Esophagus mucosa (tissue), 1 donor: ENCODE measurements at regions not wholly inside any gene's neighbourhood (a gene's known extent, or its start where the extent isn't known, plus 50 kb on each side); places are given as distances from the start of the nearest gene placed in this dataset.
A peak's percentile ranks its signal among the peaks of the same experiment; 100 is the strongest.

ENCODE experiments used
- ATAC-seq: fragments of 200-7000 bp; cut with Tn5 transposase; one replicate; pipeline ENCODE4 v1.9.1; 2020
- donor health status: DM: yes; HTN: yes; CAD: no.

- no peak for ATAC-seq
Measured at GRCh38 chr21:38165466-38166172, 91.2 kb upstream of the KCNJ15 start.

- ATAC-seq = no peak
Measured at GRCh38 chr21:38166173-38166535, 90.6 kb upstream of the KCNJ15 start.

GRCh38 chr21:38167345-38167744 is 89.4 kb upstream of the KCNJ15 start:
- ATAC-seq = no peak

- peak; percentile 76 for ATAC-seq
Measured at GRCh38 chr21:38170283-38170682, 86.5 kb upstream of the KCNJ15 start.

- ATAC-seq = no peak
Measured at GRCh38 chr21:38170704-38171682, 85.8 kb upstream of the KCNJ15 start.

- peak; percentile 31 for ATAC-seq
Measured at GRCh38 chr21:38171723-38172344, 85.0 kb upstream of the KCNJ15 start.

- ATAC-seq = no peak
Measured at GRCh38 chr21:38173276-38174035, 83.3 kb upstream of the KCNJ15 start.

GRCh38 chr21:38175306-38175705 is 81.5 kb upstream of the KCNJ15 start:
- ATAC-seq = no peak

- ATAC-seq = no peak
Measured at GRCh38 chr21:38177919-38178652, 78.7 kb upstream of the KCNJ15 start.

- peak; percentile 15 for ATAC-seq
Measured at GRCh38 chr21:38178653-38179470, 77.9 kb upstream of the KCNJ15 start.

GRCh38 chr21:38179511-38179910 is 77.3 kb upstream of the KCNJ15 start:
- ATAC-seq = no peak

- no peak for ATAC-seq
Measured at GRCh38 chr21:38181096-38181495, 75.7 kb upstream of the KCNJ15 start.

- no peak for ATAC-seq
Measured at GRCh38 chr21:38182370-38182985, 74.3 kb upstream of the KCNJ15 start.

- ATAC-seq = no peak
Measured at GRCh38 chr21:38183961-38184360, 72.8 kb upstream of the KCNJ15 start.

GRCh38 chr21:38186661-38187270 is 70.0 kb upstream of the KCNJ15 start:
- ATAC-seq = no peak

GRCh38 chr21:38188037-38188436 is 68.8 kb upstream of the KCNJ15 start:
- ATAC-seq = no peak

GRCh38 chr21:38196036-38196435 is 60.8 kb upstream of the KCNJ15 start:
- ATAC-seq = no peak

- ATAC-seq = no peak
Measured at GRCh38 chr21:38202811-38203210, 54.0 kb upstream of the KCNJ15 start.

GRCh38 chr21:38203229-38203628 is 53.6 kb upstream of the KCNJ15 start:
- no peak for ATAC-seq

GRCh38 chr21:38205940-38206339 is 50.9 kb upstream of the KCNJ15 start:
- ATAC-seq = no peak
